Tibial nerve (tissue), 4 donors: ENCODE measurements at regions not wholly inside any gene's neighbourhood (a gene's known extent, or its start where the extent isn't known, plus 50 kb on each side); places are given as distances from the start of the nearest gene placed in this dataset.

Experiments
- EP300 ChIP-seq, 2 donors: sonication (generic); formaldehyde crosslinking; IDR thresholded peaks; one replicate each; pipeline ENCODE4 v1.6.1; 2017; ENCODE audit warnings: antibody characterized with exemption in 2 of 2, mild to moderate bottlenecking in 1 of 2
- POLR2A ChIP-seq, 2 donors: fragments of 450-650 bp; IDR thresholded peaks; one replicate each; pipeline ENCODE4 v1.6.1; 2017; ENCODE audit warnings: antibody characterized with exemption in 2 of 2, mild to moderate bottlenecking in 2 of 2, moderate library complexity in 2 of 2
- TF ChIP-seq, protein P1 (sequence below), 5 experiments: fragments of 200-600 bp in 3 of 5; fragments of 450-650 bp in 2 of 5; sonication (generic) in 3 of 5; IDR thresholded peaks; one replicate each; pipeline ENCODE4 v1.5.1; 2016 to 2019; ENCODE audit warnings: antibody characterized with exemption in 5 of 5, mild to moderate bottlenecking in 3 of 5, moderate library complexity in 2 of 5

- TF ChIP-seq, protein P1, sequence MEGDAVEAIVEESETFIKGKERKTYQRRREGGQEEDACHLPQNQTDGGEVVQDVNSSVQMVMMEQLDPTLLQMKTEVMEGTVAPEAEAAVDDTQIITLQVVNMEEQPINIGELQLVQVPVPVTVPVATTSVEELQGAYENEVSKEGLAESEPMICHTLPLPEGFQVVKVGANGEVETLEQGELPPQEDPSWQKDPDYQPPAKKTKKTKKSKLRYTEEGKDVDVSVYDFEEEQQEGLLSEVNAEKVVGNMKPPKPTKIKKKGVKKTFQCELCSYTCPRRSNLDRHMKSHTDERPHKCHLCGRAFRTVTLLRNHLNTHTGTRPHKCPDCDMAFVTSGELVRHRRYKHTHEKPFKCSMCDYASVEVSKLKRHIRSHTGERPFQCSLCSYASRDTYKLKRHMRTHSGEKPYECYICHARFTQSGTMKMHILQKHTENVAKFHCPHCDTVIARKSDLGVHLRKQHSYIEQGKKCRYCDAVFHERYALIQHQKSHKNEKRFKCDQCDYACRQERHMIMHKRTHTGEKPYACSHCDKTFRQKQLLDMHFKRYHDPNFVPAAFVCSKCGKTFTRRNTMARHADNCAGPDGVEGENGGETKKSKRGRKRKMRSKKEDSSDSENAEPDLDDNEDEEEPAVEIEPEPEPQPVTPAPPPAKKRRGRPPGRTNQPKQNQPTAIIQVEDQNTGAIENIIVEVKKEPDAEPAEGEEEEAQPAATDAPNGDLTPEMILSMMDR (IDR thresholded peaks at IDR 0.05) = no peak
- TF ChIP-seq POLR2A (IDR thresholded peaks at IDR 0.05) = no peak
- TF ChIP-seq EP300 (IDR thresholded peaks at IDR 0.05) = no peak
Observed at GRCh38 chr5:106940986-106941385, 729.8 kb downstream of the EFNA5 start.
